Neuronal stem cell (in vitro differentiated cells): ENCODE measurements at regions not wholly inside any gene's neighbourhood (a gene's known extent, or its start where the extent isn't known, plus 50 kb on each side); places are given as distances from the start of the nearest gene placed in this dataset.
"Not testable (repeated sequence)": the region's sequence is repeated elsewhere in the genome, so short reads cannot be mapped to it uniquely, and the experiment has no call there.

Experiments used
- DNase-seq: peaks from one replicate; pipeline ENCODE4 v3.0.0-alpha.2; 2013; ENCODE audit warnings: low spot score
- H2AFZ ChIP-seq: one replicate; pipeline ENCODE4 v1.6.1; 2013; ENCODE audit warnings: mild to moderate bottlenecking, low read length, inconsistent platforms
- H2AK5ac ChIP-seq: 2 replicates; pipeline ENCODE4 v1.6.1; 2013; ENCODE audit warnings: low read depth, mild to moderate bottlenecking, inconsistent platforms, low read length, moderate library complexity, mixed read lengths
- H2BK120ac ChIP-seq: 2 replicates; pipeline ENCODE4 v1.6.1; 2013; ENCODE audit warnings: low read depth, mild to moderate bottlenecking, inconsistent platforms, low read length, moderate library complexity, mixed read lengths
- H2BK12ac ChIP-seq: one replicate; pipeline ENCODE4 v1.6.1; 2013; ENCODE audit warnings: low read length, inconsistent platforms
- H2BK15ac ChIP-seq: 2 replicates; pipeline ENCODE4 v1.6.1; 2013; ENCODE audit warnings: mild to moderate bottlenecking, low read length, inconsistent platforms, mixed read lengths
- H2BK5ac ChIP-seq: one replicate; pipeline ENCODE4 v1.6.1; 2013; ENCODE audit warnings: inconsistent platforms, mild to moderate bottlenecking, low read length, moderate library complexity
- H3K14ac ChIP-seq: one replicate; pipeline ENCODE4 v1.6.1; 2013; ENCODE audit warnings: low read length, inconsistent platforms
- H3K18ac ChIP-seq: 2 replicates; pipeline ENCODE4 v1.6.1; 2013; ENCODE audit warnings: low read length, inconsistent platforms
- H3K23ac ChIP-seq: 2 replicates; pipeline ENCODE4 v1.6.1; 2013; ENCODE audit warnings: low read depth, mild to moderate bottlenecking, mixed read lengths, low read length, inconsistent platforms; ENCODE audit not compliant: poor library complexity
- H3K27ac ChIP-seq: replicated peaks from 3 replicates; pipeline ENCODE4 v1.5.1; 2013; ENCODE audit warnings: low read length, inconsistent platforms
- H3K27me3 ChIP-seq, 3 experiments: 2 replicates each; pipeline ENCODE4 v1.6.1; 2013; ENCODE audit warnings: low read length in 3 of 3, mild to moderate bottlenecking in 2 of 3, inconsistent platforms in 1 of 3, low read depth in 1 of 3, mixed read lengths in 1 of 3, moderate library complexity in 1 of 3; ENCODE audit not compliant: control insufficient read depth in 3 of 3, insufficient read depth in 3 of 3
- H3K36me3 ChIP-seq, 2 donors: replicated peaks in 1 of 2; 2 replicates each; pipeline ENCODE4 v1.6.1; 2013; ENCODE audit warnings: low read length in 2 of 2; ENCODE audit not compliant: control insufficient read depth in 2 of 2, insufficient read depth in 2 of 2
- H3K4ac ChIP-seq: 2 replicates; pipeline ENCODE4 v1.6.1; 2013; ENCODE audit warnings: inconsistent platforms, mild to moderate bottlenecking, low read length, moderate library complexity
- H3K4me1 ChIP-seq, 2 donors: 1 replicate in 1 of 2; 2 replicates in 1 of 2; pipeline ENCODE4 v1.6.1; 2013; ENCODE audit warnings: low read length in 2 of 2, low read depth in 1 of 2; ENCODE audit not compliant: control insufficient read depth in 2 of 2, insufficient read depth in 1 of 2
- H3K4me2 ChIP-seq: one replicate; pipeline ENCODE4 v1.6.1; 2013; ENCODE audit warnings: mild to moderate bottlenecking, low read length, inconsistent platforms; ENCODE audit not compliant: insufficient read depth, poor library complexity, severe bottlenecking
- H3K4me3 ChIP-seq, 2 donors: 2 replicates each; pipeline ENCODE4 v1.5.1; 2013; ENCODE audit warnings: low read length in 2 of 2, mild to moderate bottlenecking in 2 of 2, inconsistent platforms in 1 of 2, moderate library complexity in 1 of 2
- H3K79me1 ChIP-seq: one replicate; pipeline ENCODE4 v1.6.1; 2013; ENCODE audit warnings: low read depth, mild to moderate bottlenecking, inconsistent platforms, low read length, moderate library complexity
- H3K9ac ChIP-seq: one replicate; pipeline ENCODE4 v1.6.1; 2013; ENCODE audit warnings: mild to moderate bottlenecking, low read depth, low read length, inconsistent platforms; ENCODE audit not compliant: poor library complexity
- H3K9me3 ChIP-seq, 2 donors: replicated peaks in 1 of 2; 2 replicates each; pipeline versions ENCODE3 to v1.6.1; 2013; ENCODE audit warnings: low read length in 2 of 2, mild to moderate bottlenecking in 2 of 2, inconsistent platforms in 1 of 2, low read depth in 1 of 2, mixed read lengths in 1 of 2, moderate library complexity in 1 of 2; ENCODE audit not compliant: control insufficient read depth in 2 of 2, insufficient read depth in 1 of 2
- H4K8ac ChIP-seq: one replicate; pipeline ENCODE4 v1.6.1; 2013; ENCODE audit warnings: low read depth, mild to moderate bottlenecking, inconsistent platforms, low read length, moderate library complexity
- H4K91ac ChIP-seq: one replicate; pipeline ENCODE4 v1.6.1; 2013; ENCODE audit warnings: low read length, low read depth, mild to moderate bottlenecking, inconsistent platforms; ENCODE audit not compliant: poor library complexity
- WGBS, 2 donors: extraction: QIAGEN DNeasy Blood & Tissue Kit; methylation state at CpG; one replicate each; pipeline ENCODE4 v1.1.7; 2013; ENCODE audit warnings: missing lambda C conversion rate in 2 of 2, mixed read lengths in 1 of 2; ENCODE audit not compliant: insufficient read length in 2 of 2, insufficient replicate concordance in 1 of 2; ENCODE audit errors: extremely low coverage in 2 of 2; 5-methylcytosine and 5-hydroxymethylcytosine counted together

- H2BK15ac ChIP-seq = no peak overlapping the region
- no peak overlapping the region for H2AFZ ChIP-seq
- peaks cover 0 to 8% of the 10 kb centered on the region in 2 donors for H3K9me3 ChIP-seq
- WGBS, 2 donors = no CpG with 5 or more reads among the region's 2 CpGs
- no peak overlapping the region for H2BK5ac ChIP-seq
- no peak overlapping the region for H2AK5ac ChIP-seq
- DNase-seq = no peak
- no peaks in the 10 kb centered on the region for H3K27me3 ChIP-seq
- no peak overlapping the region for H3K4me3 ChIP-seq
- no peak overlapping the region for H3K4ac ChIP-seq
- no peak overlapping the region for H2BK120ac ChIP-seq
- H3K4me1 ChIP-seq = no peaks in the 10 kb centered on the region
- H3K9ac ChIP-seq = no peak overlapping the region
- no peak overlapping the region for H3K23ac ChIP-seq
- no peaks in the 10 kb centered on the region for H3K36me3 ChIP-seq
- H4K91ac ChIP-seq = no peak overlapping the region
- H4K8ac ChIP-seq = no peak overlapping the region
- no peak overlapping the region for H3K4me2 ChIP-seq
- no peak overlapping the region for H3K18ac ChIP-seq
- no peak overlapping the region for H3K14ac ChIP-seq
- no peak overlapping the region for H2BK12ac ChIP-seq
- no peak overlapping the region for H3K27ac ChIP-seq
- no peaks in the 10 kb centered on the region for H3K79me1 ChIP-seq
Measured at GRCh38 chr14:38559711-38560110, 303.8 kb upstream of the CLEC14A start.

- not testable (repeated sequence) for H2BK120ac ChIP-seq, H3K79me1 ChIP-seq, H3K9me3 ChIP-seq, H3K23ac ChIP-seq, H3K9ac ChIP-seq, H2AK5ac ChIP-seq, H3K27ac ChIP-seq, H3K4me1 ChIP-seq, H3K27me3 ChIP-seq, H3K36me3 ChIP-seq, H2BK15ac ChIP-seq, H4K8ac ChIP-seq, H2BK5ac ChIP-seq, H2AFZ ChIP-seq, H3K4me3 ChIP-seq, H2BK12ac ChIP-seq, H4K91ac ChIP-seq, DNase-seq, H3K14ac ChIP-seq, H3K18ac ChIP-seq, H3K4me2 ChIP-seq, H3K4ac ChIP-seq
Measured at GRCh38 chr14:38557391-38557790, 301.5 kb upstream of the CLEC14A start.

- H3K18ac ChIP-seq = no peak overlapping the region
- H3K4me3 ChIP-seq = no peak overlapping the region
- H3K14ac ChIP-seq = no peak overlapping the region
- no peak for DNase-seq
- no peak overlapping the region for H3K9ac ChIP-seq
- H3K9me3 ChIP-seq = peaks cover 0 to 6% of the 10 kb centered on the region in 2 donors
- H2BK15ac ChIP-seq = no peak overlapping the region
- H3K4me2 ChIP-seq = no peak overlapping the region
- H3K79me1 ChIP-seq = no peaks in the 10 kb centered on the region
- H4K8ac ChIP-seq = no peak overlapping the region
- H3K36me3 ChIP-seq = no peaks in the 10 kb centered on the region
- no peak overlapping the region for H2BK12ac ChIP-seq
- no peak overlapping the region for H2AK5ac ChIP-seq
- H3K27me3 ChIP-seq = no peaks in the 10 kb centered on the region
- no peak overlapping the region for H2BK5ac ChIP-seq
- H3K27ac ChIP-seq = no peak overlapping the region
- no peak overlapping the region for H2AFZ ChIP-seq
- H2BK120ac ChIP-seq = no peak overlapping the region
- no peak overlapping the region for H3K23ac ChIP-seq
- WGBS, 2 donors = no CpG with 5 or more reads among the region's 1 CpG
- no peaks in the 10 kb centered on the region for H3K4me1 ChIP-seq
- no peak overlapping the region for H4K91ac ChIP-seq
- H3K4ac ChIP-seq = no peak overlapping the region
Measured at GRCh38 chr14:38556252-38556651, 300.4 kb upstream of the CLEC14A start.

GRCh38 chr14:38554026-38554425, 298.1 kb upstream of the CLEC14A start:
- no peak overlapping the region for H3K4me3 ChIP-seq
- H4K8ac ChIP-seq = no peak overlapping the region
- WGBS, 2 donors = no CpG with 5 or more reads among the region's 4 CpGs
- no peak overlapping the region for H3K23ac ChIP-seq
- no peak overlapping the region for H3K14ac ChIP-seq
- H3K36me3 ChIP-seq = no peaks in the 10 kb centered on the region
- H3K9me3 ChIP-seq = peaks cover 0 to 2% of the 10 kb centered on the region in 2 donors
- no peak overlapping the region for H3K4me2 ChIP-seq
- no peaks in the 10 kb centered on the region for H3K4me1 ChIP-seq
- no peak overlapping the region for H2BK15ac ChIP-seq
- no peak overlapping the region for H4K91ac ChIP-seq
- no peak overlapping the region for H2BK12ac ChIP-seq
- no peak overlapping the region for H2BK120ac ChIP-seq
- DNase-seq = no peak
- no peaks in the 10 kb centered on the region for H3K79me1 ChIP-seq
- no peak overlapping the region for H2AFZ ChIP-seq
- no peak overlapping the region for H2BK5ac ChIP-seq
- no peak overlapping the region for H3K9ac ChIP-seq
- no peak overlapping the region for H3K18ac ChIP-seq
- no peak overlapping the region for H2AK5ac ChIP-seq
- H3K27me3 ChIP-seq = no peaks in the 10 kb centered on the region
- no peak overlapping the region for H3K4ac ChIP-seq
- H3K27ac ChIP-seq = no peak overlapping the region
